DOHH2 (cell line): ENCODE measurements at regions not wholly inside any gene's neighbourhood (a gene's known extent, or its start where the extent isn't known, plus 50 kb on each side); places are given as distances from the start of the nearest gene placed in this dataset.

Source experiments
- EZH2phosphoT487 ChIP-seq: fragments of 200-600 bp; sonication (generic); IDR thresholded peaks from 2 replicates; pipeline ENCODE4 v1.6.1; 2017; ENCODE audit warnings: borderline replicate concordance, mild to moderate bottlenecking, antibody characterized with exemption, low read length, moderate library complexity, mixed read lengths
- TF ChIP-seq, protein P1 (sequence below): fragments of 200-600 bp; sonication (generic); IDR thresholded peaks from one replicate; pipeline ENCODE4 v1.5.1; 2014; ENCODE audit warnings: antibody characterized with exemption, mild to moderate bottlenecking, low read depth, low read length; ENCODE audit not compliant: poor library complexity, severe bottlenecking

DNA sequence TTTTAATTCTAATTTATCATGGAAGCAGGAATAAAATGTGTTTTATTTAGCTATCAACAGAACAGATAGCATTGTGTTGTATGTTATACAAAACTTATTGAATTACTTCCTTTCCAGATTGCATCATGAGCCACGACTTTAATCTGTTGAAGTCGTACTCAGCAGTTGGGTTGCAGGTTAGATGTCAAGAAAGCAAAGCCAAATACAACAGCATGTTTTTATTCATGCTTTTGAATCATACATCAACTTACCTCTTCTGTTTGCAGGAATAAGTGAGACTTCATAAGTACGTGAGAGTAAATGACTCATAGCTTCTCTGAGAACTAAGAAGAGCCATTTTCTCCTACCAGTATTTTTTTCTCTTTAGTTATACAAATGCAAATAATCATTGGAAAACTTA lies 110.8 kb upstream of the ADGRL4 start:
- TF ChIP-seq, protein P1, sequence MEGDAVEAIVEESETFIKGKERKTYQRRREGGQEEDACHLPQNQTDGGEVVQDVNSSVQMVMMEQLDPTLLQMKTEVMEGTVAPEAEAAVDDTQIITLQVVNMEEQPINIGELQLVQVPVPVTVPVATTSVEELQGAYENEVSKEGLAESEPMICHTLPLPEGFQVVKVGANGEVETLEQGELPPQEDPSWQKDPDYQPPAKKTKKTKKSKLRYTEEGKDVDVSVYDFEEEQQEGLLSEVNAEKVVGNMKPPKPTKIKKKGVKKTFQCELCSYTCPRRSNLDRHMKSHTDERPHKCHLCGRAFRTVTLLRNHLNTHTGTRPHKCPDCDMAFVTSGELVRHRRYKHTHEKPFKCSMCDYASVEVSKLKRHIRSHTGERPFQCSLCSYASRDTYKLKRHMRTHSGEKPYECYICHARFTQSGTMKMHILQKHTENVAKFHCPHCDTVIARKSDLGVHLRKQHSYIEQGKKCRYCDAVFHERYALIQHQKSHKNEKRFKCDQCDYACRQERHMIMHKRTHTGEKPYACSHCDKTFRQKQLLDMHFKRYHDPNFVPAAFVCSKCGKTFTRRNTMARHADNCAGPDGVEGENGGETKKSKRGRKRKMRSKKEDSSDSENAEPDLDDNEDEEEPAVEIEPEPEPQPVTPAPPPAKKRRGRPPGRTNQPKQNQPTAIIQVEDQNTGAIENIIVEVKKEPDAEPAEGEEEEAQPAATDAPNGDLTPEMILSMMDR = no peak
- no peak for TF ChIP-seq EZH2phosphoT487
